Suprapubic skin (tissue), 4 donors: ENCODE measurements at regions not wholly inside any gene's neighbourhood (a gene's known extent, or its start where the extent isn't known, plus 50 kb on each side); places are given as distances from the start of the nearest gene placed in this dataset.

ENCODE experiments used
- CTCF ChIP-seq, 2 donors: fragments of 200-600 bp in 1 of 2; fragments of 450-650 bp in 1 of 2; sonication (generic) in 1 of 2; IDR thresholded peaks; one replicate each; pipeline ENCODE4 v1.5.1; 2016 to 2019; ENCODE audit warnings: antibody characterized with exemption in 2 of 2, mild to moderate bottlenecking in 1 of 2, moderate library complexity in 1 of 2
- EP300 ChIP-seq: sonication (generic); formaldehyde crosslinking; IDR thresholded peaks from one replicate; pipeline ENCODE4 v1.6.1; 2017; ENCODE audit warnings: antibody characterized with exemption
- POLR2A ChIP-seq, 2 donors: fragments of 450-650 bp; IDR thresholded peaks; one replicate each; pipeline ENCODE4 v1.6.1; 2017; ENCODE audit warnings: antibody characterized with exemption in 2 of 2, mild to moderate bottlenecking in 2 of 2, moderate library complexity in 2 of 2
- POLR2AphosphoS5 ChIP-seq, 3 donors: sonication (generic); formaldehyde crosslinking; IDR thresholded peaks; one replicate each; pipeline ENCODE4 v1.6.1; 2017; ENCODE audit warnings: antibody characterized with exemption in 3 of 3

DNA sequence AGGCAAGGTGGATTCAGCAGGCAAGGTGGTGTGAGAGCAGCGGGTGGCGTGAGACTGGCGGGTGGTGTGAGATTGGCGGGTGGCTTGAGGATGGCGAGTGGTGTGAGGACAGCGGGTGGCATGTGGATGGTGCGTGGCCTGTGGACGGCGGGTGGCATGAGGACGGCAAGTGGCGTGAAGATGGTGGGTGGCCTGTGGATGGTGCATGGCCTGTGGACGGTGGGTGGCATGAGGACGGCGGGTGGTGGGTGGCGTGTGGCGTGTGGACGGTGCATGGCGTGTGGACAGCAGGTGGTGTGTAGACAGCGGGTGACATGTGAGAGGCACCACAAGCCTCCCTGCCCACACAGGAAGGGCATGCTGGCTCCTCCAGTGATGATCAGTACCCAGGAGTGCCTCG lies 186.9 kb upstream of the SALL3 start:
- no peak for TF ChIP-seq EP300
- TF ChIP-seq POLR2A (IDR thresholded peaks at IDR 0.05), result no peak
- TF ChIP-seq CTCF (IDR thresholded peaks at IDR 0.05), result no peak
- no peak for TF ChIP-seq POLR2AphosphoS5 (IDR thresholded peaks at IDR 0.05)
